RPMI8226 (cell line): ENCODE measurements at regions not wholly inside any gene's neighbourhood (a gene's known extent, or its start where the extent isn't known, plus 50 kb on each side); places are given as distances from the start of the nearest gene placed in this dataset.
"Not testable (repeated sequence)": the region's sequence is repeated elsewhere in the genome, so short reads cannot be mapped to it uniquely, and the experiment has no call there.

ENCODE experiments used
- DNase-seq: peaks from one replicate; pipeline ENCODE4 v3.0.0-alpha.2; 2015

GRCh38 chr10:109379186-109379585 lies 544.1 kb downstream of the XPNPEP1 start:
- DNase-seq, result no peak

DNA sequence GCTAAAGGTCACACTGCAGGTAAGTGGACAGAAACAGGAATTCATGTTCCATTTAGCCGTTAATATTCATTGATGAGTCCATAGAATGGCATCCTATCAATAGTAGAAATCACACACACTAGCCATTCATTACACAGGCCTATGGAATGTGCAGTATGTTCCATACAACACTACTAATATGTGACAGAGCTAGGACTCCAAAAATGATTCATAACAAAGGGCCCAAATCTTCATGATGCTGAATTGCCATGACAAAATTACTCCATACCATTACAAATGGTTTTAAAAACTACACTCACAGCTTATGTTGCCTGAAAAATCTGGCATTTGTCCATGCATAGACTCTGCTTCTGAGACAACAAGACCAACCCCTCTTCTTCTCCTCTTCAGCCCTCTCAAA lies 549.1 kb downstream of the XPNPEP1 start:
- no peak for DNase-seq

GRCh38 chr10:109359316-109359715 lies 564.0 kb downstream of the XPNPEP1 start:
- DNase-seq, result no peak

DNA sequence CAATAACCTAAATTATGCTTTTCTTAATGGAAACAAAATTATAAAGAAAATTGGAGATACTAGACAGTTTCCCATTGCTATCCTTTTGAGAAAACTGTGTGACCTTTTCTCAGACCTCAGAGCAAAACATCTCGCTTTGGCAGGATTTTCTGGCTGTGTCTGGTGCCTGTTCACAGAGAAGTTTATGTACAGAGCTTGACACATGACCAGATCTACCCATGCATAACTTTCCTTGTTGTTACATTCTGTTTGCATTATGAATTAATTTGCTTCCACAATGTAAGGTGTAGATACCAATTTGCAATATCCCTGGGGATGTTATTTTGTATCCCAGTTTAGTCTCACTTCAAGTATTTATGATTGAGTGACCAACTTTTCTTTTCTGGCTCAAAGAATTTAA lies 565.0 kb downstream of the XPNPEP1 start:
- DNase-seq, result no peak

GRCh38 chr10:109348324-109348723 lies 575.0 kb downstream of the XPNPEP1 start:
- no peak for DNase-seq

DNA sequence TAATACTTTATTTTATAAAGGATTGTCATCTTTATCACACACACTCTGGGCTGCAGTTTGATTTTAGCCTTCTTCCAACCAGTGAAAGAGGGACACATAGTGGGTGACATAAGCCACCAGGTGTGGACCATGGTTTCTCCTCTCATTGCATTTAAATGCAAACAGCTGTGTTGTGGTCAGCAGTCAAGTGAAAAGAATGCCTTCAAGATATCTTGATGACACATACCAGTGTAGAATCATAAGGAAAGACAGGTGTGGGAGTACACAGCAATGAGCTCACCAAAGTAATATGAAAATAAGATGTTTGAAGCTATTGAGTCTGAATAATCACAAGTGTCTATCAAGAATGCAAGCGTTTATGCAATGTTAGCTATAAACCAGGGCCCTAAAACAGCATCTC lies 580.0 kb downstream of the XPNPEP1 start:
- DNase-seq, result no peak

- DNase-seq, result no peak
These were observed 581.3 kb downstream of the XPNPEP1 start for GRCh38 chr10:109341986-109342385.

GRCh38 chr10:109328001-109328400 lies 595.3 kb downstream of the XPNPEP1 start:
- DNase-seq, result no peak

DNA sequence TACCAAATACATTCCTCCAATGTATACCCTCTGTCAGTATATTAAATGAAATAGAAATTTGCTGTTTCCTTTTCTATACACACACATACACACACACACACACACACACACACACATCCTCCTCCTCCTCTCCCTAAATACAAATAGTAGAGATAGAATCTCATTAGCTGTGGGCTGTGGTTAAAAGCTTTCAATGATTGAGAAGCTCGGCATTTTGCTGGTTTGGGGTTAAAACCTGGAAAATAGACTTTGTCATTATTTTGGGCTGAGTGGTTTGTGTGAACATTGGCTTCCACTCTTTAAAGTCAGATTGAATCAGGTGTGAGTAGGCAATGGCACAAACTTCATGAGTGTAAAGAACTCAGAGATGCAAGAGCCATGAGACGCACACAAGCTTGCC lies 596.0 kb downstream of the XPNPEP1 start:
- no peak for DNase-seq

- DNase-seq, result no peak
These were observed 598.6 kb downstream of the XPNPEP1 start for GRCh38 chr10:109324721-109325120.

- DNase-seq, result no peak
These were observed 605.5 kb downstream of the XPNPEP1 start for GRCh38 chr10:109317746-109318366.

- DNase-seq, result not testable (repeated sequence)
These were observed 609.3 kb downstream of the XPNPEP1 start for GRCh38 chr10:109314016-109314415.

DNA sequence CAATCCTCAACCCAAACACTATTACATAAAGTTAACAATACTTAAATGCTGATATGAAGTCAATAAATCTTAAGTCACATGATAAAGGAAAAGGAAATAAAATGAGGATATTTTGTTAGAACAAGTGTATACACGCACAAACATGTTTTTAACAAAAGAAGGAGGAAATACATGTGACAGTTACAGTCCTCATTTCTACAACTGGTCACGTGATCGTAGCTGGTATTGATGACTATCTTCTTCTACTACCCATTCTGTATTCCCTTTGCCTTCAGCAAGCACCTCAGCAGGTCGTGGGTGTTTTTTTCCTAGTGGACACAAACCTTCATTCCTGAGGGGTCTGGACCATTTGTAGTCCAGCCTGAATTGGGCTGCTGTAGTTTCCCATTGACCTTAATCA lies 610.8 kb downstream of the XPNPEP1 start:
- not testable (repeated sequence) for DNase-seq

DNA sequence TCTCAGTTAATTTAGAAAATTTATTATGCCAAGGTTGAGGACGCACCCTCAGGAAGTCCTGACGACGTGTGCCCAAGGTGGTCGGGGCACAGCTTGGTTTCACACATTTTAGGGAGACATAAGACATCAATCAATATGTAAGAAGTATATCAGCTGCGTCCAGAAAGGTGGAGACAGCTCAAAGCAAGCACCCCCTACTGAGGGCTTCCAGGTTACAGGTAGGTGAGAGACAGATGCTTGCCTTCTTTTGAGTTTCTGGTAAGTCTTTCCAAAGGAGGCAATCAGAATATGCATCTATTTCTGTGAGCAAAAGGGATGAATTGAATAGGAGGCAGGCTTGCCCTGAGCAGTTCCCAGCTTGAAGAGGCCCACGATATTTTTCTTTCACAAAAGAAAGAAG lies 614.3 kb downstream of the XPNPEP1 start:
- no peak for DNase-seq

GRCh38 chr10:109307102-109307501 lies 616.2 kb downstream of the XPNPEP1 start:
- DNase-seq, result not testable (repeated sequence)

GRCh38 chr10:109306698-109307097 lies 616.6 kb downstream of the XPNPEP1 start:
- no peak for DNase-seq

DNA sequence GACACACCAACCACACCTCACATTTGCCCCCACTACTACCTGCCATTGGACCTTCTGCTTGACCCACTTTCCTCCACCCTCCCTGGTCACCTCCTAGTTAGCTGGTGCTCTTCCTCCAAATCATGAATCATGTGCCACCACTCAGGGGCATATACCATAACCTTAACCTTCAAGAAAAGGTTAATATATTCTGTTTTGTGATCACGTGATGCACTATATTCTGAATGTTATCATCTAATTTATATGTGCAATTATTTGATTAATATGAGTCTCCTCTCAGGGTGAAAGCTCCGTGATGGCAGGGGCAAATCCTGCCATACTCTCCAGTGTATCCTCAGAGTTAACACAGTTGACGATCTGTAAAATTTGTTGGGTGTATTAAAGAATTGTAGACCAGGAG lies 635.5 kb downstream of the XPNPEP1 start:
- no peak for DNase-seq

GRCh38 chr10:109282510-109282909 lies 640.8 kb downstream of the XPNPEP1 start:
- no peak for DNase-seq

DNA sequence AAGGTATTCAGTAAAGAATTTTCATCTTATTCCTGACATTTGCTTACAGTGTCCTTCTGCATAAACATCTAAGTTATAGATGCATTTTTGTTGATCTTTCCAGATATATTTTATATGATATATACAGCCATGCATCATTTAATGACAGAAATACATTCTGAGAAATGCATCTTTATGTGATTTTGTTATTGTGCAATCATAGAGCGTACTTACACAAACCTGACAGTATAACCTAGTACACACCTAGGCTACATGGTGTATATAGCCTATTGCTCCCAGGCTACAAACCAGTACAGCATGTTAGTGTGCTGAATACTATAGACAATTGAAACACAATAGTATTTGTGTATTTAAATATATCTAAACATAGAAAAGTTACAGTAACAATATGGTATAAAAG lies 642.0 kb downstream of the XPNPEP1 start:
- no peak for DNase-seq

GRCh38 chr10:109280837-109281236 lies 642.5 kb downstream of the XPNPEP1 start:
- no peak for DNase-seq

- no peak for DNase-seq
These were observed 645.9 kb downstream of the XPNPEP1 start for GRCh38 chr10:109277456-109277855.

- no peak for DNase-seq
These were observed 647.4 kb downstream of the XPNPEP1 start for GRCh38 chr10:109275960-109276359.

DNA sequence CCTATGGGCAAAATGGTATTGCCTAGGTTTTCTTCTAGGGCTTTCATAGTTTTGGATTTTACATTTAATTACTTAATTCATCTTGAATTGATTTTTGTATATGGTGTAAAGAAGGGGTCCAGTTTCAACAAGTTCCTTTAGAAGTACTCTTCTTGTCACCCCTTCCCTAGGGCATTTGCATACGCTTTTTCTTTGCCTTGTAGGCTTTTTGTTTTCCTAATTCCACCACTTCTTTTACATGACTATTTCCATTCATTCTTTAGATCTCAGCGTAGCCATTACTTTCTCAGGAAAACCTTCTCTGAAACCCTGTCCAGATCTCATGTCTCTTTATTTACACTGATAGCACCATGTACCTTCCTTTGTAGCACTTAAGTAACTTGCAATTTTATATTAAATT lies 648.6 kb downstream of the XPNPEP1 start:
- no peak for DNase-seq

DNA sequence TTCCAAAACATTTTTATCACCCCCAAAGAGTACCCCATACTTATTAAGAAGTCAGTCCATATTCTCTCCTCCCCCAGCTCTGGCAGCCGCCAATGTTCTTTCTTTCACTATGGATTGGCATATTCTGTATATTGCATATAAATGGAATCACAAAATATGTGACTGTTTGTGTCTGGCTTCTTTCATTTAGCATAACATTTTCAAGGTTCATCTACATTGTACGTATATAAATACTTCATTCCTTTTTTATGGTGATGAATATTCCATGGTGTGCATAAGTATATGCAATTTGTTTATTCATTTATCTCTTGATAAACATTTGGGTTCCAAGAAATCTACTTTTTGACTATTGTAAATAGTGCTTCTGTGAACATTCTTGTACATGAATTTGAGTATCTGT lies 653.1 kb downstream of the XPNPEP1 start:
- no peak for DNase-seq

- no peak for DNase-seq
These were observed 659.3 kb downstream of the XPNPEP1 start for GRCh38 chr10:109264004-109264403.

- DNase-seq, result no peak
These were observed 662.1 kb downstream of the XPNPEP1 start for GRCh38 chr10:109261231-109261630.
